CD14-positive monocyte (primary cell): ENCODE measurements at regions not wholly inside any gene's neighbourhood (a gene's known extent, or its start where the extent isn't known, plus 50 kb on each side); places are given as distances from the start of the nearest gene placed in this dataset.

Experiments used
- DNase-seq, 3 donors: peaks; one replicate each; pipeline ENCODE4 v3.0.0-alpha.2; 2011 to 2022
- H2AFZ ChIP-seq: 2 replicates; pipeline ENCODE4 v1.6.0; 2012; ENCODE audit warnings: mild to moderate bottlenecking, low read depth, low read length, inconsistent platforms; ENCODE audit not compliant: insufficient read depth, poor library complexity, severe bottlenecking
- H3K27ac ChIP-seq, 2 donors: 1 replicate in 1 of 2; 2 replicates in 1 of 2; pipeline ENCODE4 v1.5.1; 2012 to 2013; ENCODE audit warnings: low read length in 2 of 2, control low read depth in 1 of 2, inconsistent platforms in 1 of 2, low read depth in 1 of 2, mild to moderate bottlenecking in 1 of 2
- H3K27me3 ChIP-seq, 2 donors: one replicate each; pipeline versions ENCODE4 v1.6.0 to v1.6.1; 2011 to 2013; ENCODE audit warnings: low read length in 2 of 2; ENCODE audit not compliant: control insufficient read depth in 2 of 2, insufficient read depth in 2 of 2
- H3K36me3 ChIP-seq, 2 donors: replicated peaks in 1 of 2; 1 replicate in 1 of 2; 2 replicates in 1 of 2; pipeline versions ENCODE4 v1.5.1 to v1.6.1; 2012 to 2013; ENCODE audit warnings: low read length in 2 of 2, control low read depth in 1 of 2, inconsistent platforms in 1 of 2, mild to moderate bottlenecking in 1 of 2; ENCODE audit not compliant: insufficient read depth in 2 of 2, control insufficient read depth in 1 of 2
- H3K4me1 ChIP-seq, 2 donors: 1 replicate in 1 of 2; 2 replicates in 1 of 2; pipeline versions ENCODE4 v1.5.1 to v1.6.1; 2012 to 2013; ENCODE audit warnings: low read length in 2 of 2, control low read depth in 1 of 2, inconsistent platforms in 1 of 2, mild to moderate bottlenecking in 1 of 2, moderate library complexity in 1 of 2; ENCODE audit not compliant: insufficient read depth in 2 of 2, control insufficient read depth in 1 of 2
- H3K4me2 ChIP-seq: replicated peaks from 2 replicates; pipeline ENCODE3; 2012; ENCODE audit warnings: low read length, moderate library complexity, mild to moderate bottlenecking; ENCODE audit not compliant: poor library complexity, severe bottlenecking; ENCODE audit errors: extremely low read depth
- H3K4me3 ChIP-seq, 3 experiments: fragments of 200-600 bp in 1 of 3; sonication (generic) in 1 of 3; replicated peaks in 1 of 3; 1 replicate in 2 of 3; 2 replicates in 1 of 3; pipeline ENCODE4 v1.5.1; 2011 to 2013; ENCODE audit warnings: low read length in 3 of 3, mild to moderate bottlenecking in 3 of 3, control low read depth in 2 of 3, low read depth in 2 of 3, inconsistent platforms in 1 of 3, moderate library complexity in 1 of 3
- H3K79me2 ChIP-seq: 2 replicates; pipeline ENCODE4 v1.6.0; 2012; ENCODE audit warnings: mild to moderate bottlenecking, control low read depth, inconsistent platforms, low read length, moderate library complexity; ENCODE audit not compliant: insufficient read depth
- H3K9ac ChIP-seq: 2 replicates; pipeline ENCODE4 v1.6.0; 2017; ENCODE audit warnings: low read length, mild to moderate bottlenecking; ENCODE audit not compliant: insufficient read depth, poor library complexity, severe bottlenecking
- H3K9me3 ChIP-seq, 2 donors: replicated peaks in 1 of 2; 1 replicate in 1 of 2; 2 replicates in 1 of 2; pipeline versions ENCODE4 v1.5.1 to v1.6.1; 2012 to 2013; ENCODE audit warnings: low read length in 2 of 2, control low read depth in 1 of 2; ENCODE audit not compliant: control insufficient read depth in 1 of 2, insufficient read depth in 1 of 2
- H4K20me1 ChIP-seq: 2 replicates; pipeline ENCODE4 v1.6.0; 2012; ENCODE audit warnings: mild to moderate bottlenecking, low read length, control low read depth, moderate library complexity; ENCODE audit not compliant: insufficient read depth
- H3K27ac Mint-ChIP-seq, 7 donors: one replicate each; pipeline ENCODE4 v1.8.0; 2020; ENCODE audit warnings: mild to moderate bottlenecking in 7 of 7, mixed read lengths in 7 of 7, moderate library complexity in 6 of 7, inconsistent platforms in 2 of 7
- H3K27me3 Mint-ChIP-seq, 3 donors: one replicate each; pipeline ENCODE4 v1.8.0; 2021 to 2022; ENCODE audit warnings: low read depth in 3 of 3, mild to moderate bottlenecking in 3 of 3, mixed read lengths in 3 of 3, moderate library complexity in 3 of 3, inconsistent platforms in 1 of 3
- H3K36me3 Mint-ChIP-seq, 2 donors: one replicate each; pipeline ENCODE4 v1.8.0; 2020; ENCODE audit warnings: mixed read lengths in 2 of 2, inconsistent platforms in 1 of 2, mild to moderate bottlenecking in 1 of 2
- H3K4me1 Mint-ChIP-seq: one replicate; pipeline ENCODE4 v1.8.0; 2020; ENCODE audit warnings: mild to moderate bottlenecking, mixed read lengths
- H3K4me3 Mint-ChIP-seq, 2 donors: one replicate each; pipeline ENCODE4 v1.8.0; 2020; ENCODE audit warnings: mild to moderate bottlenecking in 2 of 2, mixed read lengths in 2 of 2, moderate library complexity in 1 of 2
- H3K9me3 Mint-ChIP-seq, 7 donors: one replicate each; pipeline ENCODE4 v1.8.0; 2020 to 2022; ENCODE audit warnings: mixed read lengths in 7 of 7, mild to moderate bottlenecking in 6 of 7, moderate library complexity in 6 of 7, inconsistent platforms in 2 of 7
- CTCF ChIP-seq: fragments of 200-600 bp; IDR thresholded peaks from one replicate; pipeline ENCODE4 v1.8.0; 2022; ENCODE audit warnings: antibody characterized with exemption, mild to moderate bottlenecking
- WGBS: methylation state at CpG from one replicate; pipeline ENCODE4 v1.1.5; 2013; ENCODE audit warnings: missing lambda C conversion rate; ENCODE audit not compliant: insufficient coverage; 5-methylcytosine and 5-hydroxymethylcytosine counted together
- intact Hi-C, 2 donors: fragments of 100-400 bp; cut with micrococcal nuclease; formaldehyde crosslinking; loops; one replicate each; pipeline versions ENCODE4 v1.15.0 to v1.15.1; 2023

- H3K27ac Mint-ChIP-seq: no peak overlapping the region
- 100% methylated on average over 4 of the region's 6 CpGs for WGBS
- no peak overlapping the region for H3K4me2 ChIP-seq
- H3K27me3 Mint-ChIP-seq: peaks cover 2 to 14% (median 2%) of the 10 kb centered on the region in 3 donors
- H3K4me1 Mint-ChIP-seq: peaks cover 3% of the 10 kb centered on the region
- no peaks in the 10 kb centered on the region for H4K20me1 ChIP-seq
- TF ChIP-seq CTCF: no peak
- intact Hi-C loops: no loop called here
- H3K79me2 ChIP-seq: no peaks in the 10 kb centered on the region
- H3K9me3 ChIP-seq: peaks cover 0 to 5% of the 10 kb centered on the region in 2 donors
- no peak overlapping the region for H2AFZ ChIP-seq
- no peaks in the 10 kb centered on the region for H3K36me3 ChIP-seq
- peaks cover 2% of the 10 kb centered on the region in 2 donors for H3K27me3 ChIP-seq
- no peaks in the 10 kb centered on the region for H3K36me3 Mint-ChIP-seq
- no peak overlapping the region for H3K9ac ChIP-seq
- no peaks in the 10 kb centered on the region for H3K4me1 ChIP-seq
- H3K4me3 ChIP-seq: no peak overlapping the region
- no peak overlapping the region for H3K4me3 Mint-ChIP-seq
- DNase-seq: no peak
- H3K9me3 Mint-ChIP-seq: peaks cover 0 to 19% (median 11%) of the 10 kb centered on the region in 7 donors
- no peak overlapping the region for H3K27ac ChIP-seq
These were observed 82.4 kb downstream of the DIO3 start for GRCh38 chr14:101643651-101644050.

- no peak for TF ChIP-seq CTCF
- peaks cover 15% of the 10 kb centered on the region in 2 donors for H3K27me3 ChIP-seq
- H3K9me3 ChIP-seq: no peaks in the 10 kb centered on the region
- H3K9ac ChIP-seq: no peak overlapping the region
- intact Hi-C loops: no loop called here
- Mint-ChIP-seq H3K36me3 (no peaks in the 10 kb centered on the region), H3K27me3 (peaks cover 24 to 40% (median 25%) of the 10 kb centered on the region in 3 donors), H3K9me3 (peaks cover 0 to 6% (median 4%) of the 10 kb centered on the region in 7 donors), H3K27ac (no peak overlapping the region), H3K4me3 (no peak overlapping the region), H3K4me1 (no peaks in the 10 kb centered on the region)
- H3K4me2 ChIP-seq: no peak overlapping the region
- DNase-seq: no peak
- H3K27ac ChIP-seq: no peak overlapping the region
- H3K36me3 ChIP-seq: no peaks in the 10 kb centered on the region
- no peaks in the 10 kb centered on the region for H4K20me1 ChIP-seq
- H2AFZ ChIP-seq: no peak overlapping the region
- H3K4me3 ChIP-seq: no peak overlapping the region
- no peaks in the 10 kb centered on the region for H3K4me1 ChIP-seq
- no CpG with 5 or more reads among the region's 2 CpGs for WGBS
- no peaks in the 10 kb centered on the region for H3K79me2 ChIP-seq
These were observed 92.8 kb downstream of the DIO3 start for GRCh38 chr14:101654051-101654450.
